WTC11 (cell line): ENCODE measurements at regions not wholly inside any gene's neighbourhood (a gene's known extent, or its start where the extent isn't known, plus 50 kb on each side); places are given as distances from the start of the nearest gene placed in this dataset.

Experiments
- ATAC-seq: fragments of 200-7000 bp; cut with Tn5 transposase; 2 replicates; pipeline ENCODE4 v1.10.0; 2021; ENCODE audit warnings: mild to moderate bottlenecking, moderate library complexity
- CTCF ChIA-PET: fragments of 300-600 bp; sonication (Branson Sonifier 250); formaldehyde crosslinking; loops from one replicate; lab custom pipeline; 2021; ENCODE audit warnings: antibody characterized with exemption; lab: Charles Lee
- POLR2A ChIA-PET: fragments of 350-600 bp; sonication (Branson Sonifier 250); formaldehyde crosslinking; loops from one replicate; lab custom pipeline; 2021; ENCODE audit warnings: antibody characterized with exemption; lab: Charles Lee
- DNase-seq: peaks from one replicate; pipeline ENCODE4 v3.0.0; 2021; ENCODE audit warnings: low spot score
- H3K27ac Mint-ChIP-seq: 2 replicates; pipeline ENCODE4 v1.8.0; 2021; ENCODE audit warnings: mixed read lengths
- H3K27me3 Mint-ChIP-seq: 2 replicates; pipeline ENCODE4 v1.8.0; 2021; ENCODE audit warnings: low read depth, mild to moderate bottlenecking, moderate library complexity, mixed read lengths
- H3K36me3 Mint-ChIP-seq: 2 replicates; pipeline ENCODE4 v1.8.0; 2021; ENCODE audit warnings: mixed read lengths
- H3K4me1 Mint-ChIP-seq: 2 replicates; pipeline ENCODE4 v1.8.0; 2022; ENCODE audit warnings: mixed read lengths
- H3K4me3 Mint-ChIP-seq: 2 replicates; pipeline ENCODE4 v1.8.0; 2021; ENCODE audit warnings: mild to moderate bottlenecking, moderate library complexity, mixed read lengths
- H3K9me3 Mint-ChIP-seq: 2 replicates; pipeline ENCODE4 v1.8.0; 2021; ENCODE audit warnings: mixed read lengths
- CREB1 ChIP-seq: sonication (generic); formaldehyde crosslinking; IDR thresholded peaks from 2 replicates; pipeline ENCODE4 v1.8.0; 2023; ENCODE audit warnings: mild to moderate bottlenecking, missing genetic modification reagents
- ESRRA ChIP-seq: sonication (generic); formaldehyde crosslinking; IDR thresholded peaks from 2 replicates; pipeline ENCODE4 v1.8.1; 2022; ENCODE audit warnings: mild to moderate bottlenecking, missing genetic modification reagents, borderline replicate concordance
- GTF2I ChIP-seq: fragments of 250-450 bp; sonication (Bioruptor Pico); conservative IDR thresholded peaks from 2 replicates; pipeline ENCODE4 v1.4.0; 2021; ENCODE audit warnings: mild to moderate bottlenecking
- JUN ChIP-seq: sonication (generic); formaldehyde crosslinking; IDR thresholded peaks from 2 replicates; pipeline ENCODE4 v1.8.0; 2023; ENCODE audit warnings: mild to moderate bottlenecking, missing genetic modification reagents
- NFYB ChIP-seq: sonication (generic); formaldehyde crosslinking; conservative IDR thresholded peaks from 2 replicates; pipeline ENCODE4 v1.8.0; 2022; ENCODE audit warnings: low read depth, missing genetic modification reagents
- NR3C1 ChIP-seq: sonication (generic); formaldehyde crosslinking; conservative IDR thresholded peaks from 2 replicates; pipeline ENCODE4 v1.8.1; 2023; ENCODE audit warnings: low read depth, mild to moderate bottlenecking, missing genetic modification reagents
- OVOL2 ChIP-seq: fragments of 250-450 bp; sonication (Bioruptor Pico); IDR thresholded peaks from 2 replicates; pipeline ENCODE4 v1.9.0; 2021; ENCODE audit warnings: mild to moderate bottlenecking, borderline replicate concordance
- PRRX2 ChIP-seq: fragments of 250-450 bp; sonication (Bioruptor Pico); IDR thresholded peaks from 2 replicates; pipeline ENCODE4 v1.8.0; 2021; ENCODE audit warnings: mild to moderate bottlenecking
- SMAD3 ChIP-seq: sonication (generic); formaldehyde crosslinking; IDR thresholded peaks from 2 replicates; pipeline ENCODE4 v1.8.0; 2022; ENCODE audit warnings: missing genetic modification reagents, mild to moderate bottlenecking, borderline replicate concordance
- SOX15 ChIP-seq: fragments of 250-450 bp; sonication (Bioruptor Pico); IDR thresholded peaks from 2 replicates; pipeline ENCODE4 v1.9.0; 2021; ENCODE audit warnings: mild to moderate bottlenecking
- TEAD4 ChIP-seq: sonication (generic); formaldehyde crosslinking; IDR thresholded peaks from 2 replicates; pipeline ENCODE4 v1.8.0; 2022; ENCODE audit warnings: mild to moderate bottlenecking, missing genetic modification reagents
- ZBTB21 ChIP-seq: sonication (generic); formaldehyde crosslinking; IDR thresholded peaks from 2 replicates; pipeline ENCODE4 v1.8.1; 2023; ENCODE audit warnings: mild to moderate bottlenecking, missing genetic modification reagents, borderline replicate concordance
- ZNF121 ChIP-seq: sonication (generic); formaldehyde crosslinking; IDR thresholded peaks from 2 replicates; pipeline ENCODE4 v1.8.0; 2023; ENCODE audit warnings: missing genetic modification reagents
- ZNF219 ChIP-seq: sonication (generic); formaldehyde crosslinking; IDR thresholded peaks from 2 replicates; pipeline ENCODE4 v1.8.0; 2023; ENCODE audit warnings: missing genetic modification reagents, mild to moderate bottlenecking, borderline replicate concordance
- ZNF416 ChIP-seq: fragments of 250-450 bp; sonication (Bioruptor Pico); IDR thresholded peaks from 2 replicates; pipeline ENCODE4 v1.9.0; 2021; ENCODE audit warnings: mild to moderate bottlenecking, inconsistent platforms
- TF ChIP-seq, protein P1 (sequence below): sonication (generic); formaldehyde crosslinking; IDR thresholded peaks from 2 replicates; pipeline ENCODE4 v1.8.0; 2022; ENCODE audit warnings: mild to moderate bottlenecking, missing genetic modification reagents
- TF ChIP-seq, protein P2 (sequence below): fragments of 250-450 bp; sonication (Bioruptor Pico); IDR thresholded peaks from 2 replicates; pipeline ENCODE4 v1.9.0; 2021; ENCODE audit warnings: mild to moderate bottlenecking, borderline replicate concordance
- TF ChIP-seq, protein P3 (sequence below): sonication (generic); formaldehyde crosslinking; IDR thresholded peaks from 2 replicates; pipeline ENCODE4 v1.8.1; 2023; ENCODE audit warnings: mild to moderate bottlenecking, missing genetic modification reagents, borderline replicate concordance
- TF ChIP-seq, protein P4 (sequence below): fragments of 250-450 bp; sonication (Bioruptor Pico); IDR thresholded peaks from 2 replicates; pipeline ENCODE4 v1.9.0; 2021; ENCODE audit warnings: mild to moderate bottlenecking

DNA sequence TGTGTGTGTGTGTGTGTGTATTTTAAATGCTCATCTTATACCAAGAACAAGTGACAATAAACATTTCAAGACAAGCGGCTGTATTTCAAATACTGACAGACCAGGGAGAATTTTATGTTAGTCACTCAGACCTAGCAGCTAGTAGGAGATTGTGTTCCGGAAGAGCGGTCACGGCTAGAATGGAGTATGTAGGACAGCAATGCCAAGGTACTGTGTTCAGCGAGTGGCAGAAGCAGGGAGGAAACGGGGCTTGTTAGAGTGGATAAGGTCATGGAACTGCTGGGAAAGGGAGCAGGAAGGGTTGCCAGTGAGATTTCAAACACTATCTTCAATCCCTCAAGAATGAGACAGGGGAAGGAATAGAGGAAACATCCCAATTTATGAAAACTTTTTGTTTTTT lies 260.5 kb upstream of the PITRM1 start:
- CTCF ChIA-PET = no interaction called here
- H3K27me3 Mint-ChIP-seq = no peaks in the 10 kb centered on the region
- peaks cover 20% of the 10 kb centered on the region for H3K9me3 Mint-ChIP-seq
- peaks cover 16% of the 10 kb centered on the region for H3K36me3 Mint-ChIP-seq
- no peak overlapping the region for H3K27ac Mint-ChIP-seq
- no peak overlapping the region for H3K4me3 Mint-ChIP-seq
- POLR2A ChIA-PET = no interaction called here
- no peak for DNase-seq
- TF ChIP-seq CREB1 (CRISPR knock-in tag) (no peak), ZNF416 (CRISPR knock-in tag) (no peak), SMAD3 (CRISPR knock-in tag) (no peak), ZNF121 (CRISPR knock-in tag) (no peak), ZNF219 (CRISPR knock-in tag) (no peak), JUN (CRISPR knock-in tag) (no peak), NFYB (CRISPR knock-in tag) (no peak), GTF2I (CRISPR knock-in tag) (no peak), SOX15 (CRISPR knock-in tag) (no peak), OVOL2 (no peak), NR3C1 (CRISPR knock-in tag) (no peak), ESRRA (CRISPR knock-in tag) (no peak), PRRX2 (CRISPR knock-in tag) (no peak), ZBTB21 (no peak)
- TF ChIP-seq, protein P1, sequence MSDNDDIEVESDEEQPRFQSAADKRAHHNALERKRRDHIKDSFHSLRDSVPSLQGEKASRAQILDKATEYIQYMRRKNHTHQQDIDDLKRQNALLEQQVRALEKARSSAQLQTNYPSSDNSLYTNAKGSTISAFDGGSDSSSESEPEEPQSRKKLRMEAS = no peak
- TF ChIP-seq, protein P2, sequence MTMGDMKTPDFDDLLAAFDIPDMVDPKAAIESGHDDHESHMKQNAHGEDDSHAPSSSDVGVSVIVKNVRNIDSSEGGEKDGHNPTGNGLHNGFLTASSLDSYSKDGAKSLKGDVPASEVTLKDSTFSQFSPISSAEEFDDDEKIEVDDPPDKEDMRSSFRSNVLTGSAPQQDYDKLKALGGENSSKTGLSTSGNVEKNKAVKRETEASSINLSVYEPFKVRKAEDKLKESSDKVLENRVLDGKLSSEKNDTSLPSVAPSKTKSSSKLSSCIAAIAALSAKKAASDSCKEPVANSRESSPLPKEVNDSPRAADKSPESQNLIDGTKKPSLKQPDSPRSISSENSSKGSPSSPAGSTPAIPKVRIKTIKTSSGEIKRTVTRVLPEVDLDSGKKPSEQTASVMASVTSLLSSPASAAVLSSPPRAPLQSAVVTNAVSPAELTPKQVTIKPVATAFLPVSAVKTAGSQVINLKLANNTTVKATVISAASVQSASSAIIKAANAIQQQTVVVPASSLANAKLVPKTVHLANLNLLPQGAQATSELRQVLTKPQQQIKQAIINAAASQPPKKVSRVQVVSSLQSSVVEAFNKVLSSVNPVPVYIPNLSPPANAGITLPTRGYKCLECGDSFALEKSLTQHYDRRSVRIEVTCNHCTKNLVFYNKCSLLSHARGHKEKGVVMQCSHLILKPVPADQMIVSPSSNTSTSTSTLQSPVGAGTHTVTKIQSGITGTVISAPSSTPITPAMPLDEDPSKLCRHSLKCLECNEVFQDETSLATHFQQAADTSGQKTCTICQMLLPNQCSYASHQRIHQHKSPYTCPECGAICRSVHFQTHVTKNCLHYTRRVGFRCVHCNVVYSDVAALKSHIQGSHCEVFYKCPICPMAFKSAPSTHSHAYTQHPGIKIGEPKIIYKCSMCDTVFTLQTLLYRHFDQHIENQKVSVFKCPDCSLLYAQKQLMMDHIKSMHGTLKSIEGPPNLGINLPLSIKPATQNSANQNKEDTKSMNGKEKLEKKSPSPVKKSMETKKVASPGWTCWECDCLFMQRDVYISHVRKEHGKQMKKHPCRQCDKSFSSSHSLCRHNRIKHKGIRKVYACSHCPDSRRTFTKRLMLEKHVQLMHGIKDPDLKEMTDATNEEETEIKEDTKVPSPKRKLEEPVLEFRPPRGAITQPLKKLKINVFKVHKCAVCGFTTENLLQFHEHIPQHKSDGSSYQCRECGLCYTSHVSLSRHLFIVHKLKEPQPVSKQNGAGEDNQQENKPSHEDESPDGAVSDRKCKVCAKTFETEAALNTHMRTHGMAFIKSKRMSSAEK = no peak
- TF ChIP-seq, protein P3, sequence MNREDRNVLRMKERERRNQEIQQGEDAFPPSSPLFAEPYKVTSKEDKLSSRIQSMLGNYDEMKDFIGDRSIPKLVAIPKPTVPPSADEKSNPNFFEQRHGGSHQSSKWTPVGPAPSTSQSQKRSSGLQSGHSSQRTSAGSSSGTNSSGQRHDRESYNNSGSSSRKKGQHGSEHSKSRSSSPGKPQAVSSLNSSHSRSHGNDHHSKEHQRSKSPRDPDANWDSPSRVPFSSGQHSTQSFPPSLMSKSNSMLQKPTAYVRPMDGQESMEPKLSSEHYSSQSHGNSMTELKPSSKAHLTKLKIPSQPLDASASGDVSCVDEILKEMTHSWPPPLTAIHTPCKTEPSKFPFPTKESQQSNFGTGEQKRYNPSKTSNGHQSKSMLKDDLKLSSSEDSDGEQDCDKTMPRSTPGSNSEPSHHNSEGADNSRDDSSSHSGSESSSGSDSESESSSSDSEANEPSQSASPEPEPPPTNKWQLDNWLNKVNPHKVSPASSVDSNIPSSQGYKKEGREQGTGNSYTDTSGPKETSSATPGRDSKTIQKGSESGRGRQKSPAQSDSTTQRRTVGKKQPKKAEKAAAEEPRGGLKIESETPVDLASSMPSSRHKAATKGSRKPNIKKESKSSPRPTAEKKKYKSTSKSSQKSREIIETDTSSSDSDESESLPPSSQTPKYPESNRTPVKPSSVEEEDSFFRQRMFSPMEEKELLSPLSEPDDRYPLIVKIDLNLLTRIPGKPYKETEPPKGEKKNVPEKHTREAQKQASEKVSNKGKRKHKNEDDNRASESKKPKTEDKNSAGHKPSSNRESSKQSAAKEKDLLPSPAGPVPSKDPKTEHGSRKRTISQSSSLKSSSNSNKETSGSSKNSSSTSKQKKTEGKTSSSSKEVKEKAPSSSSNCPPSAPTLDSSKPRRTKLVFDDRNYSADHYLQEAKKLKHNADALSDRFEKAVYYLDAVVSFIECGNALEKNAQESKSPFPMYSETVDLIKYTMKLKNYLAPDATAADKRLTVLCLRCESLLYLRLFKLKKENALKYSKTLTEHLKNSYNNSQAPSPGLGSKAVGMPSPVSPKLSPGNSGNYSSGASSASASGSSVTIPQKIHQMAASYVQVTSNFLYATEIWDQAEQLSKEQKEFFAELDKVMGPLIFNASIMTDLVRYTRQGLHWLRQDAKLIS = no peak
- ATAC-seq = no peak
- peaks cover 12% of the 10 kb centered on the region for H3K4me1 Mint-ChIP-seq

DNA sequence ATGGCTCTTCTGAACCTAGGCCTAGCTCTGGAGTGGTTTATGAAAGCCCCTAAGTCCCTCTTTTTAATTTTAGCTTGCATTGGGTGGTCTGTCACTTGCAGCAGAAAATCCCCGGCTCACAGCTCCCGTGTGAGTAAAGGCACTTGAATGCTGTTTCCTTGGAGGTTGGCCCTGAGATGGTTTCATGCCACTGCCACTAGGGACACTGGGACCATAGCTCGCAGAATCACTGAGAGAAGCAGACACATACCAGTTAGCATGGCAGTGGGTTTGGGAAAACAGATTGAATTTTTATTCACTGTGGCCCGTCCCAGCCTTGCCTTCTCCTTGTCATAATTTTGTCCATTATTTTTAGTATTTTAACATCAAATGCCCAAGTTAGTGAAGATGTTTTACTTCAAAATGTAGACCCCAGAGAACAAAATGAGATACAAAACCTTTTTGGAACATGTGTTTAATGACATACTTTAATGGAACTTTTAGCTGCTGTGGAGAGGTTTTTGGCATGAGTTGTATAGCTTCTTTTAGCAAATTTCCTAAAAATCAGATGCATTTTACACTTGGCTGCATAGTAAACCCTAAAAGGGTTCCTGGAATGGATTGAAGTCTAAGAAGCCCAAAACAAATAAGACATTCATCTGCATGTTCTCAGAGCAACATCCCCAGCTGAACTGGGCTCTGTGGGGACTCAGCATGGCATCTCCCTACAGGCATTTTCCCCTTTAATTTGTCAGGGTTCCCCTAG lies 259.7 kb upstream of the PITRM1 start:
- ATAC-seq = no peak
- Mint-ChIP-seq H3K4me3 (no peak overlapping the region), H3K4me1 (peaks cover 10% of the 10 kb centered on the region), H3K27me3 (no peaks in the 10 kb centered on the region), H3K36me3 (peaks cover 8% of the 10 kb centered on the region), H3K27ac (no peak overlapping the region), H3K9me3 (peaks cover 13% of the 10 kb centered on the region)
- TF ChIP-seq, protein P4, sequence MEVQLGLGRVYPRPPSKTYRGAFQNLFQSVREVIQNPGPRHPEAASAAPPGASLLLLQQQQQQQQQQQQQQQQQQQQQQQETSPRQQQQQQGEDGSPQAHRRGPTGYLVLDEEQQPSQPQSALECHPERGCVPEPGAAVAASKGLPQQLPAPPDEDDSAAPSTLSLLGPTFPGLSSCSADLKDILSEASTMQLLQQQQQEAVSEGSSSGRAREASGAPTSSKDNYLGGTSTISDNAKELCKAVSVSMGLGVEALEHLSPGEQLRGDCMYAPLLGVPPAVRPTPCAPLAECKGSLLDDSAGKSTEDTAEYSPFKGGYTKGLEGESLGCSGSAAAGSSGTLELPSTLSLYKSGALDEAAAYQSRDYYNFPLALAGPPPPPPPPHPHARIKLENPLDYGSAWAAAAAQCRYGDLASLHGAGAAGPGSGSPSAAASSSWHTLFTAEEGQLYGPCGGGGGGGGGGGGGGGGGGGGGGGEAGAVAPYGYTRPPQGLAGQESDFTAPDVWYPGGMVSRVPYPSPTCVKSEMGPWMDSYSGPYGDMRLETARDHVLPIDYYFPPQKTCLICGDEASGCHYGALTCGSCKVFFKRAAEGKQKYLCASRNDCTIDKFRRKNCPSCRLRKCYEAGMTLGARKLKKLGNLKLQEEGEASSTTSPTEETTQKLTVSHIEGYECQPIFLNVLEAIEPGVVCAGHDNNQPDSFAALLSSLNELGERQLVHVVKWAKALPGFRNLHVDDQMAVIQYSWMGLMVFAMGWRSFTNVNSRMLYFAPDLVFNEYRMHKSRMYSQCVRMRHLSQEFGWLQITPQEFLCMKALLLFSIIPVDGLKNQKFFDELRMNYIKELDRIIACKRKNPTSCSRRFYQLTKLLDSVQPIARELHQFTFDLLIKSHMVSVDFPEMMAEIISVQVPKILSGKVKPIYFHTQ (CRISPR knock-in tag) = no peak
- TF ChIP-seq TEAD4 (no peak), ZNF121 (CRISPR knock-in tag) (no peak), GTF2I (CRISPR knock-in tag) (no peak)
- ChIA-PET POLR2A (no interaction called here), CTCF (no interaction called here)
- no peak for DNase-seq
